DMS153 treated with DMSO at 0.1 percent for 48 hours (cell line): ENCODE measurements at regions not wholly inside any gene's neighbourhood (a gene's known extent, or its start where the extent isn't known, plus 50 kb on each side); places are given as distances from the start of the nearest gene placed in this dataset.
A peak's percentile ranks its signal among the peaks of the same experiment; 100 is the strongest.

ENCODE experiments used
- DNase-seq: peaks from one replicate; lab custom pipeline; 2025; ENCODE audit not compliant: unreplicated experiment; lab: John Stamatoyannopoulos, UW

DNA sequence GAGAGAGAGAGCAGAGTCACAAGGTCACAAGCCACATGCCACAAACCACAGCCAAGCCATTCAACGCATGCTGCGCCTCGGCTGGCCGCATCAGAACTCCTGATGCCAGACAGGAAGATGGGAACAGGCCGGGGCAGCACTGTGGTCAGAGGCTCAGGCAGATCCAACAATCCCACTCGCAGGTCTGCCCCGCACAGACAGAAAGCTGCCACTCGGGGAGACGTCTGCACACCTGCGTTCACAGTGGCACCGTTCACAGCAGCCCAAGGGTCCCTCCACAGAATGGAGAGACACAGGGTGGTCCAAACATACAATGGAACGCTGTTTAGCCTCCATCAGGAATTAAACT is 408.8 kb downstream of the CTTN start:
- DNase-seq, result no peak

DNA sequence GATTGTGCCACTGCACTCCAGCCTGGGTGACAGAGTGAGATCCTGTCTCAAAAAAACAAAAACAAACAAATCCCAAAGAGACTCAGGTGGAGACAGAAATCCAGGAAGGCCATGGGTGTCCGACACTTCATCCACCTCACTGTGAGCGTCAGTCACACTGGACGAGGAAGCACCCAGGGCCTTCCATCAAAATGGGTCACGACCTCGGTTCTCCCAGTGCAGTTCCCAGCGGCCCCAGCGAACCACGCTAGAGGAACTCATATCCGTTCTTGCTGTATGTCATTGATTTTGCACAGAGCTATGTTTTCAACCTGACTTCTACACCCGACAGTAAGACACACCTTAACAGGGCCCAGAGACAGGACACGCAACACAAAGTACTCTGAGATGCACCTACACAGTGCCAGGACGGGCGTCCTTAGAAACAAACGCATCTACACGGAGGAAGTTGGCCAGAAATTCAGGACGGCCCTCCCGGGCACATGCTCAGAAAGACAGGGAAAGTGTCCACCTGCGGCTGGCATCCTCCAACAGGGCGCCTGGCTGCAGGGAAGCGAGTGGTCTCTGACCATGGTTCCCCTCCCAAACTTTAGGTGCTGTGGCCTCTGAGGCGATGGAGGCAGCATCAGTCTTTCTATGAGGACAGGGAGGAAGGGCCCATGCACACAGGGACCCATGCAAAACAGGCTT is 410.5 kb downstream of the CTTN start:
- DNase-seq, result no peak

DNA sequence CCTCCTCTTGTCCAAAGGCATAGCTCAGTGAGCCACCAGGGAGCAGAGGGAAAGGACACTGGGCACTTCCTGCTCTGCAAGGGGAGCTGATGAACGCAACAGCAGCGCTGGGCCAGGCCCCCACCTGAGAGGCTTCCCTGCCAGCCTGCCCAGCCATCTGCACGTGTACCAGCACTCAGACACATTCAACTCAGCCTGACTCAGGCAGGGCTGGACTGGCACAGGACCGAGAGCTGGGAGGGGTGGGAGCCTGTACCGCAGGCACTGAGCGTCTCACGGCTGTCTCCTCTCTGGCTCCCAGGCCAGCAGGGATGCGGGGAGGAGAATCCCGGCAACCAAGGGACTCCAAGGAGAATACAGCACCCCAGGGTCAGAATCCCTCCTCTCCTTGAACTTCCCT is 411.8 kb downstream of the CTTN start:
- no peak for DNase-seq

DNA sequence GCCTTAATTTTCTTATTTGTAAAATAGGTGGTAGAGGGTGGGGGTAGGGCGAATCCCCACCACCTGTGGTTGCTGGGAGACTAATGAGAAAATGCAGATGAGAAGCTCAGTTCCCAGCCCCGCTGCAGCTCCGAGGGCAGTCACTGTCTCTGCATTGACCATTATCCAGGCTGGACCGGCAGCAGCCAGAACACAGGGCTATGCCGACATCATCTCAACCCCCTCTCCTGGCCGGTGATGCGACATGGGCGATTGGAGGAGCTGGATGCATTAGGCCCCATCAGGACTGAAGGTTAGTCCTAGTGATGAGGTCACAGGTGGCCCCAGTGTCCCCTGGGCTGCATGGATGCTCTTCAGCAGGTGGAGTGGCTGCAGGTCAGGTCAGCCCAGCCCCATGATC is 412.4 kb downstream of the CTTN start:
- DNase-seq, result no peak

DNA sequence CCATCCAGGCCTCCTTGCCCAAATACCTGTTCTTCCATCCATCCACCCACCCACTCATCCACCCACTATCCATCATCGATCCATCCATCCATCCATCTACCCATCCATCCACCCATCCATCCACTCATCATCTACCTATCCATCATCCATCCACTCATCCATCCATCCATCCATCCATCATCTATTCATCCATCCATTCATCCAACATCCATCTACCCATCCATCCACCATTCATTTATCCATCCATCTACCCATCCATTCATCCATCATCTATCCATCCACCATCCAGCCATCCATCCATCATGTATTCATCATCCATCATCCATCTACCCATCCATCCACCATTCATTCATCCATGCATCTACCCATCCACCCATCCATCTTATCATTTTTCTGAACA is 413.2 kb downstream of the CTTN start:
- DNase-seq, result no peak

DNA sequence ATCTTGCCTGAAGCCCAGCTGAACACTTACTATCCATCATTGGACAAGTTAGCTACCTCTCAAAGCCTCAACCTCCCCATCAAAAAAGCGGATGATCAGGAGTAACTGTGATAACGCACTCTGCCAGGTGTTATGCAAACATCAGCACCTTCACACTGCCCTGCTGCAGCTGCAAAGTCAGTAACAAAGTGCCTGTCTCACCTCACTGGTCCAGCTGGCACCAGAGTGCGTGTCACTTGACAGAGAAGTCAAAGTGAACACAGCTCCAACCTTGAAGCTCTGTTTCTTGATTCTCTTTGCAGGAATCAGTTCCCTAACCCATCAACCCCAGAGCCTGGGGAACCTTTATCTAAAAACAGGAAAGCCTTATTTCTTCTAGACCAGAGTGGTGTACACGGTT is 413.6 kb downstream of the CTTN start:
- DNase-seq, result no peak

DNA sequence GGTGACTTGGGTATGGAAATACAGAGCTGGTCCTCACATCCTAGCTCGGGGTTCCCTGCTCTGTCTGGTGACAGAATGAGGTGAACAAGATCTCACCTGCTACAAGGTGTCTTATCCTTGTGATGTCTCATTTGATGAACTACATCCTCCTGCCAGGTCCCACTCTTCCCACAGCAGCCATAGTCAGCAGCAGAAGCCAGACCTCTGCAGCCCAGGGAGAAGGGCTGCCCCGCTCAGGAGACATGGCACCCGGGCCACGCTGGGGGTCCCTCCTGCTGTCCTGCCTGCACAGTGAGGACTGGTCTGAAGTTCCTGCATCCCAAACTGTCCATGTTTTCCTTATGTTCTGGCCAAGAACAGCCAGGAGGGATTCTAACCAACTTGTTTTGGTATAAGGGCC is 414.1 kb downstream of the CTTN start:
- no peak for DNase-seq

DNA sequence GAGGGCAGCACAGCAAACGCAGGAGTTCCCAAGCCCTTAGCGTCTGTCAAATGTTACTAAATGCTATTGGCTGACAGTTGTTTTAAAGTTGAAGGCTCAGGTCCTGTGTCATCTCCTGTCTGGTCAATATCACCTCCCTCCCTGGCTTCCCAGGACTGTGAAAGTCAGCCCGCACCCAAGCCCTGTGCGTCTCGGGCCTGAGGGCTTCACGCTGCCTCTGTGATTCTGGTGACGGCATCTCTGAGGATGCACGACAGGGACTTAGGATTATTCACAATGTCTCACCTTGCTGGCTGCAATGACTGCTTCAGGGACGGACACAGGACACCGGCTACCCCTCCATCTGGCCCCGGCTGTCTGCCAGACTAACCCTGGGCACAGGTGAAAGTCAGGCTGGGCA is 415.3 kb downstream of the CTTN start:
- no peak for DNase-seq

DNA sequence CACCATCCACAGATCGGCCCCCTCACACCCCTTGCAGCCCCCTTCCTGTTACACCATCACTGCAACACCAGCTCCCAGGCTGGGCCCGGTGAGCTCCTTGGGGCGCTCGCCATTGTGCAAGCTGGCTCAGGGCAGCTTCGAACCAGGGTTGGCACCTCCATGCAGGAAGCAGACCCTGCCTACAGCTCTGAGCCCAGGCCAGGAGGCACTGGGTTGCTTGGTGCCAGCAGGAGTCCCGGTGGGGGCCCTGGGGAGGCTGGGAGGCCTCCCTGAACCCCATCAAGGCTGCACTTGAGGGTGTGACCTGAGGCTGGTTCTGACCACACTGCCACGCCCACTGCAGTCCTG is 417.1 kb downstream of the CTTN start:
- no peak for DNase-seq

DNA sequence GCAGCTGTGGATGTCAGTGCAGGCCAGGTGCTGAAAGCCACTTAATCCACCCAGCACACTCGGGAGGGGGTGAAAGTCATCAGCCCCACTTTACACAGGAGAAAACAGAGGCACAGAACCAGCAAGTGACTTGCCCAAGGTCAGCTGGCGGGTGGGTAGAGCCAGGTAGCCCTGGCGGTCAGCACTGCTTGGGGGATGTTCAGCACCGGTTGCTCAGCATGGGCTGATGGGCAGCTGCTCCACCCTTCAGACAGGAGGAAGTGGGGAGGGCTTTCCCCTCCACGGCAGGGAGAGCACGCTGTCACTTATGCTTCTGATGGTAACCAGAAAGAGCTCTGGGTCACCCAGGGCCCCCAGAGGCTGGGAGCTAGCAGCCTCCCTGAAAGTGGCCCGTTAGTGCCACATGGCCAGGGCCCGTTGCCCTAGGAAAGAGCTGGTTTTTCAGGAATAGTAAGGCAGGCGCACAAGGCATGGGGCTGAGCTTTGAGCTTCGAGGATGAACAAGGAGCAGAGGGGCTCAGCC is 417.9 kb downstream of the CTTN start:
- no peak for DNase-seq

DNA sequence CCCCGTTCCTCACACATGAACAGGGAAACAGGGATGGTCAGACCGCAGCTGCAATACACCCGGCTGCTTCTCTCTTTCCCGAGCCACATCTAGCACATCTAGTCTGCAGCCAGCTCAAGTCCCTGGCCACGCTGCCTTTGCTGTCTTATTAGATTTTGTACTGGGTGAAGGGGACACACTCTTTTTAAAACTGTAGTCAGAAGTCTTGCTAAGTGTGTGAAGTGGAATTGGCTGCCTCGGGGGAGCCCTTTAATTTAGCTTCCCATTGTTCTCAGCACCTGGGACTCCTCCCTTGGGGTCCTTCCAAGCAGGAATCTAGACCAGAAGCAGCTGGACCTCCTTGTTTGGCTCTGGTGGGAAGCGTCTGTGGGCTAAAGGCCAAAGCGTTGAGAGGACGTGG is 420.0 kb downstream of the CTTN start:
- DNase-seq, result no peak

DNA sequence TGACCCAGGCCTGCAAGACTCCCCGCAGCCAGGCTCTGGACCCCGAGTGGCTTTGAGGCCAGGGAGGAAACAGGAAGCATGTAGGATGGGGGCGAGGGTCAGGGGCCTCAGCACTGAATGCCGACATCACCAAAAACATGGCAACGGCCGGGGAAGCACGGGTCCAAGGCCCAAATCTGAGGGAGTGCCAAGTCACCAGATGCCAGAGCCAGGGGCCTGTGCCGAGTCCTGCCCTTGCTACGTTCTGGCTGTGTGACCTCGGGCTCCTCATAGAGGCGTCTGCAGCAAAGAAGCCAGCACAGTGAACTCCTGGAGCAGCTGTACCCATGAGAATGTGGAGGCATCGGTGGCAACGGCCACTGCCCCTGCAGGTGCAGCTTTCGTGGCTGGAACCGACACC is 420.7 kb downstream of the CTTN start:
- DNase-seq, result no peak

DNA sequence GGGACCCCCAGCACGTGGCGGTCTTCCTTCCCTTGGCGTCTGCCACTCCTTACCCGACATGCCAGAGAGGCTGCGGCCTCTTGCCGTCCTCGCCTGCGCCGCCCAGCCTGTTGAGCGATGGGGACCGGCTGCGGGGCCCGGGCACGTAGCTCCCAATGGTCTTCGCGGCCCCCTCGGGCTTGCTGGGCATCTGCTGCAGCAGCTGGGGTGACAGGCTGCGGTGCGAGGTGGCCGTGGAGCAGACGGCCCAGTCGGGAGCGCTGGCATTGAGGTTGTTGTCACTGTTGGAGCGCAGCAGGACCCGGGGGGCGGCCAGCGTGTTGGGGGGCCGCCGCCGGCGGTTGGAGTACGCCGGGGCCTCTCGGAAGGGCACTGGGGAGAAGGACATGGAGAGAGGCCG is 422.0 kb downstream of the CTTN start:
- no peak for DNase-seq

DNA sequence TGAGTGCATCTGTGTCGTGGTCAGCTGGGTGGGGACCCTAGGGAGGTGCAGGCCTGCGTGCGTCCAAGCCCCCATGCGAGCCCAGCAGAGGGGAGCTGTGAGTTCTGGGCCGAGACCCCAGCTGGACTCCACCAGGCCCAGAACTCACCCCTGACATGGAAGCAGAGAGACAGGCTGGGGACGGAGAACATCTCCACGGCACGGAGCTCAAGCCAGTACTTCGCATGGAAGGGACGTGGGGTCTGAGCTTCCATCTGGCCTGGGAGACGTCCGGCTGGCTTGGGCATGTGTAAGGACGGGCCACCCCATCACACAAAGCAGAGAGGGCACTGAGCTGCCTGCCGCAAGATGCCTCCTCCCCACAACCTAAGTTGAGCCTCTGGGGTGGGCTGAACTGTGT is 422.4 kb downstream of the CTTN start:
- DNase-seq, result no peak

DNA sequence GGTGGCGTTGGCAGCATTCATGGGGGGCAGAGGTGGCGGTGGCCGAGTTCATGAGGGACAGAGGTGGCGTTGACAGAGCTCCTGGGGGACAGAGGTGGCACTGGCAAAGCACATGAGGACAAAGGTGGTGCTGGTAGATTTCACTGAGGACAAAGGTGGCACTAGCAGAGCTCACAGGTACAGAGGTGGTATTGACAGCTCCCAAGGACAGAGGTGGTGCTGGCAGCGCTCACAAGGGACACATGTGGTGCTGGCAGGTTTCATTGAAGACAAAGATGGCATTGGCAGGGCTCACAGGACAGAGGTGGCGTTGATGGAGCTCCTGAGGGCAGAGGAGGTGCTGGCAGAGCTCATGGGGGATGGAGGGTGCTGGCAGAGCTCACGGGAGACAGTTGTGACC is 425.4 kb downstream of the CTTN start:
- no peak for DNase-seq

DNA sequence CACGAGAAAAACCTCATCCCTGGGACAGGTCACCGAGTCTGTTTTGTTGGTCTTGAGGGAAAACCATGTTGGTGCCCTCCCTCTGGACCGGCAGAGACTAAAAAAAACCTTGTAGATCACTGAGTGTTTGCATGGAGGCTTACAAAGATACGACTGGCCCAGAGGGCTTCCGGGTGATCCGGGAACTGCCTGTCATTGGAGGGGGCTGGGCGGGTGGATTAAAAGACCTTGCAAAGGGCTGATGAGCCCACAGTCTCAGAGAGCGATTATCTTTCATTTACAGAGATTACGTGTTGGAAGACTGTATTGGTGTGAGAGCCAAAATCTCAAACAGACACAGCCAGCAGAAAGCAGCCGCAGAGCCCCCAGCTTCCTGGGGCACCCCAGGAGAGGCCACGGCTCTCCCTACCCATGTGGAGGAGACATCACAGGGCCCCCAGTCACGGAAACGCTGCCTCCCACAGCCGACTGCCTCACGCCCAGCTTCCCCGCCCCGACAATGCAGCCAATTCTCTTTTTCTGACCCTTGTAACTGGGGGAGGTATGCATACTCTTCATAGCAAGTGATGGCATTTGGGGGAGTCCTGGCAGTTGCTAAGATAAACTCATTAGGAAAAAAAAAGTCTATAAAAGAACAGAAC is 426.4 kb downstream of the CTTN start:
- peak; percentile 32 for DNase-seq

DNA sequence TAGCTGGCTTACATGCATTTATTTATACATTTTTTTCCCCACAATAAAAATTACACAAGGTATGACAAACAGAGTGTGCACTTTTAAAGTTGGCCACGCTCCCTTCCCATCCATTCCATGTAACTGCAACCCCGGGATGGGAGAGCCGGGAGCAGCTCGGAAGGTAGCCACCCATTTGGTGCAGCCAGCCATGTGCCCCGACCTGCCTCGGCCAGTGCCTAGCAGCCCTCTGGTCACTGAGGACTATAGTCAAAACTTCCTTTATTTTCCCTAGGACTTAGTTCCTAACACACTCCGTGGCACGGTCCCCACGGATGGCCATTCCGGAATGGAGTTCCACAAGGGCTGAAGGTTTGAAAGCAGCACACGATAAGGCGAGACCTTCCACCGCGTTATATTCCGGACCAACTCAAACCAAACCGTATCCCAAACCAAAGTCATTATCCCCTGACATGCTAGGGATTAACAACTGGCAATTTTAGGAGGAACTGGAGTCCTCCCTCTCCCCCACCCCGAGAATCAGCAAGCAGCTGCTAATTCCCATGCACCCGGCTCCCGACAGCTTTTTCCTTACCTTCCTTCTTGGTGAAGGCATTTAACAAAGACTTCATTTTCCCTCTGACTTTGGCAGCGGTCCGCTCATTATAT is 426.4 kb downstream of the SHANK2 start:
- DNase-seq, result peak; percentile 71

DNA sequence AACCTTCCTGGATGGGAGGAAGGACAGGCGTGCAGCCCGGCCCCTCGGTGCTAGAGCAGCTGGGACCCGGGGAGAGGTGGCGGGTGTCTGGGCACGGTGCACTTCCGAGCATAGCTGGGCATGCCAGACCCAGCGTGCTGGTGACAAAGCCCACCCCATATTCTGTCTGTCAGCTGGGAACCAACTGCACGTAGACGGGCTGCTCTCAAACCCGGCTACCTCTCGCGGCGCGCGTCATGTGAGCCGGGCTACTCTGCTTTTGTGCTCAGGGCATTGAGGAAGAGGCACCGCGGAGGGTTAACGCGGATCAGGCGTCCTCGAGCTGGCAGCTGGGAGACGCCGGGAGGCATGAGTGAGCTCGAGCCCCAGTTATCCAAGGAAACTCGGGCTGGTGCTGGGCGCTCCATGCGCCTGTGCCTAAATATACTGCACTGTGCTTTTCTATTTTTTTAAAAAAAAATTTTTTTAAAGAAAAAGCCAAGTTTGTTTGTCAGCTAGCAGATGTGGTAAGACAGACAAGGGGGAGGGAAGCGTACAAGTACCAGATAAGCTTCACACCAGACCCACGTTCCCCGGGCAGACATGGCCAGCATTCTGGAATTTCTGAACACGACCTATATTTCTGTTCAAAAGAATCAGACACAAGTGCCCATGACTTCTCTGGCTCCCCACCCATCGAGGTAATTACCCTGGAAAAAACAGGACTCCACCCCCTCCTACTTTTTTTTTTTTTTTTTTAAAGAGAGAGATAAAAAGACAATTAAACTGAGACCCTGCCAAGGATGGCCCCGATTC is 425.6 kb downstream of the SHANK2 start:
- peak; percentile 77 for DNase-seq

DNA sequence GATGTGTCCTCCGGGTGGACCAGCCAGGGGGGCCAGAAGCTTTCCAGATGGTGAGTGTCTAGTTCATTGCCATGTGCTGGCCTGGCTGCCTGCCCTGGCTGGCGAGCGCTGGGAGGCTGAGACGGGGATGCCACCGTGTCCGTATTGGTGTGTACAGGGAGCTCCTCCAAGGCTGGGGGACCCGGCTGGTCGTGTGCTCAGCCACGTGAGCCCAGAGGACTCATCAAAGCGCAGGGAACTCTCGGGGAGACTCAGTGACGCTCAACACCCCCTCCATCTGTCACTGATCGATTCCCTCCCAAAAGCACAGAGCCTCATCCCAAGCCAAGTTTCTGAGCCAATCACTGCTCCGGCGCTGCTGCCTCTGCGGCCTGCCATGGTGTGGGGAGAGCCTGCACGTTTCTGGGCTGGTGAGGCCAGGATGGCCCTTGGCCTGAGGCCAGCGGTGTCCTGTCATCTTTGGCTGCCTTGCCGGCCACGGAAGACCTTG is 423.7 kb downstream of the SHANK2 start:
- no peak for DNase-seq

DNA sequence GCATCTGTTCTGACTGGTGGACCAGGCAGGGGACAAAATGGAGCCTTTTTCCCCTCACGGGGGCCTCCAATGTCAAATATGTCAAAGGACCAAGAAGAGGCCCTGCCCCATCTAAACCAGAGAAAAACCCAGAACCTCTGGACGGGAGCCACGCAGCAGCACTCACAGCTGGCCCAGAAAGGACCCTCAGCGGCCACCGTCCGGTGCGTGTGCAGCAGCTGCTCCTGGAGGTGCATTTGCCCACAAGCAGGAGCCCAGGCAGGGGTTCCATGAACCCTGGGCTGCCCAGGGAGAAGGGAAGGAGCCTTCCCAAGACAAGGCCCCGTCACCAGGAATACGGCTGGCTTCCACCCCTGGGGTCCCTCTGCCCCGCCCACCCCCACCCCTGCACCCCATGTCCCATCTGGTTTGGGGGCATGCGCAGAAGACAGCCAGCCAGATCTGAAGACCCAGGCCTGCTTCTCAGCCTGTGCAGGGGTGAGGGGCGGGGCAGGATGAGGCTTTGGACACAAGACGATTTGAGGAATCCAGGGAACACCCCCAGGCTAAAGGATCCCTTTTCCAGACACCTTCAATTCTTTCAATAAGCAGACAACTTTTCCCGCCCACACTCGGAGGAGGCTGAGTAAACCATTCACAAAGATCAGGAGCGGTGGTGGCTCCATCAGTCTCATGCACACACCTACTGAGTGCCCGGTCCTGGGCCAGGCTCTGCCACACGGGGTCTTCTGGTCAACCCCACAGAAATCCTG is 423.1 kb downstream of the SHANK2 start:
- DNase-seq, result no peak

DNA sequence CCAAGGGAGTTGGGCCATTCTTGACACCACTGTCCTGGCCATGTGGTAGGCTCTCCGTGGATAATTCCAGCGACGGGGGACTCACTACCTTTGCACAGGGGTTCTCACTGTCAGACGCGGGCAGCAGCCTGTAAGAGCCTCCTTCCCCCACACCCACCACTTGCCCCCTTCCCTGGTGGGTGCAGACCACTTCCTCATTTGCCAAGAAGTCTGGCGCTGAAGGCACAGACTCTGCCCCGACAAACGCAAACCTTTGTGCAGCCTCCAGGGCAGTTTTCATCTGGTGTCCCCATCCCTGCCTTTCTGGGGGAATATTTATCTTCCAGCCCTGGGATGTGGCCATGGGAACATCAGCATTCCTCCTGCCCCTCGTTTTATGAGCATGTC is 422.5 kb downstream of the SHANK2 start:
- no peak for DNase-seq
